Activated T-cell treated with anti-CD3 and anti-CD28 coated beads for 4 hours (primary cell): ENCODE measurements at regions not wholly inside any gene's neighbourhood (a gene's known extent, or its start where the extent isn't known, plus 50 kb on each side); places are given as distances from the start of the nearest gene placed in this dataset.
"Not testable (repeated sequence)": the region's sequence is repeated elsewhere in the genome, so short reads cannot be mapped to it uniquely, and the experiment has no call there.

Experiments
- DNase-seq: peaks from one replicate; pipeline ENCODE4 v3.0.0-alpha.2; 2020

DNA sequence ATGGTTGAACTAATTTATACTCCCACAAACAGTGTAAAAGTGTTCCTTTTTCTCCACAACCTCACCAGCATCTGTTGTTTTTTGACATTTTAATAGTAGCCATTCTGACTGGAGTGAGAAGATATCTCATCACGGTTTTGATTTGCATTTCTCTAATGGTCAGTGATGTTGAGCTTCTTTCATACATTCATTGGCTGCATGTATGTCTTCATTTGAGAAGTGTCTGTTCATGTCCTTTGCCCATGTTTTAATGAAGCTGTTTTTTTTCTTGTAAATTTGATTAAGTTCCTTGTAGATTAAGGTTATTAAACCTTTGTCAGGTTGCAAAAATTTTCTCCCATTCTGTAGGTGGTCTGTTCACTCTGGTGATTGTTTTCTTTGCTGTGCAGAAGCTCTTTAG is 281.1 kb downstream of the PTH2R start:
- not testable (repeated sequence) for DNase-seq

DNA sequence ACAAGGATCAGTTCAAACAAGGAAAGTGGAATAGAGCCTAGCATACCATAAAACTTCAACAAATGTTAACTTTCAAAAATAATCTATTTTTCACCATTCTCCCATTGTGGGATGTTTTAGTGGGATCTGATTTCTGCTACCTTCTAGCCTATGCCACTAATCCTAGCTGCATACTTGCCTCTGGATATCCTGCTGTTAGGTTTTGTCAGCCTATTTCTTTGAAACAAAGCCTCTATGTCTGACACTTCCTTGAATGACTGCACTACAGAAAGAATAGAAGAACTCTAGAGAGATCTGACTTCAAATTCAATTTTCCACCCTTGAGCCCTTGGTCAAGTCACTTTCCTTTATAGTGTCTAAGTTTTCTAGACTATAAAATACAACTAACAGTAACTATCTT is 291.5 kb downstream of the PTH2R start:
- DNase-seq: no peak

DNA sequence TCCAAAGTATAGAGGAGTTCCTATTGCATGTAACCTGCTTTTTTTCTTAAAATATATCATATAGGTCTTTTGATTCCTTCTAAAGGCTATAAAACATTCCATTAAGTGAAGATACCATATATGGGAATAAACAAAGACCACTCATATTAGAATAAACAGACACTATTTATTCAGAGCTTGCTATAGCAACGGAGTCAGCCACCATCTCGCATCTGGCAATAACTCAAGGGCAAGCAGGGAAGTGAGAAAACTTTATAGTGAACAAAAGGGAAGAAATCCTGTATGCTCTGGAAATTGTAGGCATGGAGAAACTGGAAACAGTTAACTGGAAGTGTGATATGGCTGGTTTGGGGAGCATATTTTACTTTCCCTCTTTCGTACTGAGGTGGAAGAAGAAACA is 301.9 kb downstream of the PTH2R start:
- DNase-seq: no peak

DNA sequence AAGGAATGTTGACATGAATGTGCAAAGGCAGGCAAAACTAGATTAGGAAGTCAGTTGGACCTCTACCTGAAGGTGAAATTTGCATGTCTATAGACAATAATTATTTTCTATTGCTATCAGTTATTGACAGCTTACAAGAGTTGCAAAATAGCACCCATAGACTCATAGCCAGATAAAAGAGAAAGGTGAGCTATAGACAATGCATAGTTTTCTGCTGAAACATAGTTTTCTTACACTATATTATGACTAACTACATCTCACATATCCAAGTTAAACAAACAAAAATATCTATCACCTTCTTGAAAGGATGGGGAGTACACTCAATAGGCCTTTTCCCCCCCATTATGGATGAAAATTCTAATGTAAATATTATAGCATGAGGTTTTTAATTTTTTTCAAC is 305.0 kb downstream of the PTH2R start:
- no peak for DNase-seq

DNA sequence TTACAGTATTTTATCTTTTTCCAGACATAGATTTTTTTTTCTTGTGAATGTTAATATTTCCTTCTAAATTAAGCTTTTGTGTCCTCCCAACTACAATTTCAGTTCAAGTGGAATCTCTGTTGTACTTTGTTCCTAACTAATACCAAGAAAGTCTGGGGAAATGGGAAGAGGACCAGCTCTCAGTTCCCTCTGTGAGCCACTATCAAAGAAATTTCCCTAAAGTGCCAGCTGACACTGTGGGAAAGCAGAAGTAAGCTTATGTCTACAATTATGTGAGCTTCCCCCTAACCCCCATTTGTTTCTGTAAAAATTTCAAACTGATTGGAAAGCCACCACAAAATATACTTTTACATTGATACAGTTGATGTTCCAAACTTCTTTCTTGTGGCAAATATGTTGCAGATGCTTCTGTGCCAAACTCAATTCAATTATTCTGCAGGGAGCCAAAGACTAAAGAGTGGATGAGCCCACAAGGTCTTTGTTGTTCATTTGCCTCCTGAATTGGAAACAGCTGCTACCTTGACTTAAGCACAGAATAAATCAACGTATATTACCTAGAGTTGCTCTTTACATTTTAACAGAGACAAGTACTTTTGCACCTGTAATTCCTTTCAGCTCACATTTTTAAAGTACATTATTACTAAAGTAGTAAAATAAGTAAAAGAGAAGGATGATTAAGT is 306.6 kb downstream of the PTH2R start:
- no peak for DNase-seq

DNA sequence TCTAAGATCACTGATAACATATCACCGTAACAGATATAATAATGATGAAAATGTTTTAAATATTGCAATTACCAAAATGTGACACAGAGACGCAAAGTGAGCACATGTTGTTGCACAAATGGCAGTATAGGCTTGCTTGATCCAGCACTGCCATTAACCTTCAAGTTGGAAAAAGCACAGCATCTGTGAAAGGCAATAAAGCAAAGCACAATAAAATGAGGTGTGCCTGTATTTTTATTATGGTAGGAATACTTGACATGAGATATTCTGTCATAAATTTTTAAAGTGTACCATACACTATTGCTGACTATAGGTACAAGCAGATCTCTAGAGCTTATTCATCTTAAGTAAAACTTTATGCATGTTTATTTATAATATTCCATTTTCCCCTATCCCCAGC is 312.2 kb downstream of the PTH2R start:
- no peak for DNase-seq

DNA sequence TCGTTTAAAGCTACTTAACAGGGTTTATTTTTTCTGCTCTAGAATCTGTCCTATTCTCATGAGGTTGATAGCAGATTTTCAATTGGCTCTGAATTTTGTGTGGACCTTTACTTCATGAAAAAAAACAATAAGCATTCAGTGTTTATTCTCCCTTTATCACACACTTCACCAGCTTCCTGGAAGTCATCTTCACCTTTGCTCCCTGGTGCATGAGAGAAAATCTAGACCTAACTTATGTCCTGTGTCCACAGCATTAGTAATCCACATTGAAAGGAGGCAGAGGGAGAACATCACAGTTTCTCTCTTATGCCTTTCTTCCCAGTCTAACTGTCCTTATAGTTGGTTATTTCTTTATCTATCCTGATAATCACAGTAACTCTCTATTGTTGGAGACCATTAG is 316.1 kb downstream of the PTH2R start:
- DNase-seq: no peak

DNA sequence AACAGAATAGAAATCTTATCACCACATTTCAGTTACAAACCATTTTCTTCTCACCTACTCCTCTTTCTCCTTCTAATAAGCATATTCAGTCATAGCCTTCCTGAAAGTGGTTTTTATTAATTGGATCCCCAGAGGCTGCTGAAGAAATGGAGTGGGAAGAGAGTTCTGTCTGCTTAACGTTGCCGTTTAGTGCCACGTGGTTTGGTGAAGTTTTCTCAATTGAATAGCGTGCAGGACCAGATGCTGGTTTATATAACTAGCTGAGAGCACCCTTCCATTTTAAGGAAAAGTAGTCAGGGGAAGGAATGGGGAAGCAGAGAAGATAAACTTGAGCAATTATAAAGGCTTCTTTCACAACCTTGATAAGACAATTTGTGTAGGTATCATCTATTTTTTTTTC is 318.7 kb downstream of the PTH2R start:
- DNase-seq: no peak

DNA sequence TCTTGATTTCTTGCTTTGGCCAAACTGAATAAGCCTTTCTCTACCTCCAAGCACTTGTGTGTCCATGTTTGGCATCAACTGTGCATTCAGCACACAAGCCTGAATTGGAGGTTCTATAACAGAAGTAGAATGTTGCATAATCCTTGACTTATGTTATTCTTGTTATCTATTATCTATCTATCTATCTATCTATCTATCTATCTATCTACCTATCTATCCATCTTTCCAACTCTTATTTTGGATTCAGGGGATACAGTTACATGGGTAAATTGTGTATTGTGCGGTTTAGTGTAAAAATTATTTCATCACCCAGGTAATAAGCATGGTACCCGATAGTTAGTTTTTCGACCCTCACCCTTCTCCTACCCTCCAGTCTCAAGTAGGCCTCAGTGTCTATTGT is 319.6 kb downstream of the PTH2R start:
- DNase-seq: no peak

DNA sequence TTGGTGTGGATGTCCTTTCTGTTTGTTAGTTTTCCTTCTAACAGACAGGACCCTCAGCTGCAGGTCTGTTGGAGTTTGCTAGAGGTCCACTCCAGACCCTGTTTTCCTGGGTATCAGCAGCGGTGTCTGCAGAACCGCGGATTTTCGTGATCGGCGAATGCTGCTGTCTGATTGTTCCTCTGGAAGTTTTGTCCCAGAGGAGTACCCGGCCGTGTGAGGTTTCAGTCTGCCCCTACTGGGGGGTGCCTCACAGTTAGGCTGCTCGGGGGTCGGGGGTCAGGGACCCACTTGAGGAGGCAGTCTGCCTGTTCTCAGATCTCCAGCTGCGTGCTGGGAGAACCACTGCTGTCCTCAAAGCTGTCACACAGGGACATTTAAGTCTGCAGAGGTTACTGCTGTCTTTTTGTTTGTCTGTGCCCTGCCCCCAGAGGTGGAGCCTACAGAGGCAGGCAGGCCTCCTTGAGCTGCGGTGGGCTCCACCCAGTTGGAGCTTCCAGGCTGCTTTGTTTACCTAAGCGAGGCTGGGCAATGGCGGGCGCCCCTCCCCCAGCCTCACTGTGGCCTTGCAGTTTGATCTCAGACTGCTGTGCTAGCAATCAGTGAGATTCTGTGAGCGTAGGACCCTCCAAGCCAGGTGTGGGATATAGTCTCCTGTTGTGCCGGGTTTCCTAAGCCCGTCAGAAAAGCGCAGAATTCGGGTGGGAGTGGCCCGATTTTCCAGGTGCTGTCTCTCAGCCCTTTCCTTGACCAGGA is 345.2 kb downstream of the PTH2R start:
- DNase-seq: not testable (repeated sequence)

DNA sequence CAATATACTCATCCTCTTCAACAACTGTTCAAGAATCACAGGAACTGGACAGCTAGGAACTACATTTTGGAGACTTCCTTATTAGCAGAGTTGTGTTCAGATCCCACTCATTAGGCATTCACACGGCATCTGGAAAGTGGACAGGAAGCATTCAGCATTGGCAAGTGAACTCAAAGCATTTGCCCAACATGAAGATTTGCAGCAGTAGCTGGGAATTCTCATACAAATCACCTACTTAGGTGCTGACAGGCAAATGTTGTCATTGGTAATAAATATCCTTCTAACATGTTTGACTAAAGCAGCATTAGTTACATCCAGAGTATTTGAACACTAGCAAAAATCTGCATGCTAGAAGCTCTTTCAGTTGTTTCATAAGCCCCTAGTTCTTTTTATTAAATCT is 350.8 kb downstream of the PTH2R start:
- DNase-seq: no peak

DNA sequence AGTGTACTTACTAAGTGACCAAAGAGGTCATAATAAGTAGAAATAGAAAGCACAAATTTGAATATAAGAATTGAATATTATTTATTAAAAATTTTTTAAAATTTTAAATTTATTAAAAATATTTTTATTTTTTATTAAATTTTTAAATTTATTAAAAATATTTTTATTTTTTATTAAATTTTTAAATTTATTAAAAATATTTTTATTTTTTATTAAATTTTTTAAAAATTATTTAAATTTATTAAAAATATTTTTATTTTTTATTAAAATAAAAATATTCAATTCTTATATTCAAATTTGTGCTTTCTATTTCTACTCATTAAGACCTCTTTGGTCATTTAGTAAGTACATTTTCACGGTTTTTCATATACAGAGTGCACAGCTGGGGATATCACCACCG is 366.5 kb downstream of the PTH2R start:
- not testable (repeated sequence) for DNase-seq

DNA sequence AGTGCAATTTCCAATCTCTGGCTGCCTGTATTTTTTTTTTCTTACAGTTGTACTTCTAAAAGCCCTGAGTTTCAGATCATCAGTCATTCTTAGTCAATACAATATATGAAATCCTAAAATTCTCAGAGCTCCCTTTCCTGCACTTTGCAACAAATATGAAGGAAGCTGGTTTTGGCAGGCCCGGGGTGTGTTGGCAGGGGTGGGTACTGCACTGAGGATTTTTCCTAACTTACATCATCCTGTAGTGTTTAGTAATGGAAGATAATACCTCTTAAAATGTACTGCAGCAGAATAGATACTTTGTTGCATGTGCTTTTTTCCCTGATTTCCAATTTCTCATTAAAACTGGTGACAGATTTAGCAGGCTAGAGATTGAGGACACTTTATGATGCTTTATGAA is 374.6 kb downstream of the PTH2R start:
- DNase-seq: no peak

DNA sequence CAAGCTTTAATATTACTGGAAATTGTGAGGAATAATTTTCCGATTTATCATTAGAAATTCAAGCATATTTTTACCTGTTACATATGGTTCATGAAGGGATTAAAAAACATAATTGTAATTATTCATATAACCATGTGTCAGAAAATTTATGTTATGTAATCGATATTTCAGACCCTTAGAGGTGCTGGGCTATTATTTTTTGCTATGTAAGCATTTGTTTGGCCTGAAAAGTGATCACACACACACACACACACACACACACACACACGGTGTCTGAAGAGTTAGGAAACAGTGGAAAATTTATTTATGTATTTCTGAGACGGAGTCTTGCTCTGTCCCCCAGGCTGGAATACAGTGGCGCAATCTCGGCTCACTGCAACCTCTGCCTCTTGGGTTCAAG is 375.5 kb downstream of the PTH2R start:
- DNase-seq: no peak

DNA sequence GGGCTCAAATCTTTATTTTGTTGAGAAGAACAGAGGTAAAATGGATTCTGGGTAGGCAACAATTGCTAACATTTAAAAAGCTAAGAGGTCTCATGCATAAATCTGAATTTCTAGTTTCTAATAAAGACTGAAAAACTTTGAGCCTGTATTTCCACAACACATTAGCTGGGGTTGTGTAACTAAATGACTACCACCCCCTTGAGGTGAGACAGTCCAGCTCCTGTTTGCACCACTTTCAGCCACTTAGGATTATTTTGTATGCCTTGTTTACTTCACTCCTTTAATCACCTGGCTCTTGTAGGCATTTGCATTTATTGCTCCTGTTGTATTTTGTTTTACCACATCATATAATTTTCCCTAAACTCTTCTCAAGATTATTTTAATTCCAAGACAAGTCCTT is 376.6 kb downstream of the PTH2R start:
- no peak for DNase-seq

DNA sequence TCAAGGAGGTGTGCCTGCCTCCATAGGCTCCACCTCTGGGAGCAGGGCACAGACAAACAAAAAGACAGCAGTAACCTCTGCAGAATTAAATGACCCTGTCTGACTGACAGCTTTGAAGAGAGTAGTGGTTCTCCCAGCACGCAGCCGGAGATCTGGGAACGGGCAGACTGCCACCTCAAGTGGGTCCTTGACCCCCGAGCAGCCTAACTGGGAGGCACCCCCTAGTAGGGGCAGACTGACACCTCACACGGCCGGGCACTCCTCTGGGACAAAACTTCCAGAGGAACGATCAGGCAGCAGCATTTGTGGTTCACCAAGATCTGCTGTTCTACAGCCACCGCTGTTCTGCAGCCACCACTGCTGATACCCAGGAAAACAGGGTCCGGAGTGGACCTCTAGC is 378.2 kb downstream of the PTH2R start:
- DNase-seq: not testable (repeated sequence)

DNA sequence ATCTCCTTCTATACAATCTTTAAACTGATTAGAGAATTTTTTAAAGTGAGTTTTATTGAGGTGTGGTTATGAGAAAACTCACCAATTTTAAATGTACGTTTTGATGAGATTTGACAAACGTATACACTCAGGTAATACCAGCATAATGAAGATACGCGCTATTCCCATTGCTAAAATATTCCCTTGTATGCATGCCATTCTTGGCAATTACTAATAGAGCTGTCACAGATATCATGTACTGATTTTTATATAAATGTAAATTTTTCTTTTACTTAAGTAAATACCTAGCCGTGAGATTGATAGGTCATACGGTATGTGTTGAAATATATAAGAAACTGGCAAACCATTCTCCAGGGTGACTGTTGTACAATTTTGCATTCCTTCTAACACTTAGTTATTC is 384.7 kb downstream of the PTH2R start:
- no peak for DNase-seq

DNA sequence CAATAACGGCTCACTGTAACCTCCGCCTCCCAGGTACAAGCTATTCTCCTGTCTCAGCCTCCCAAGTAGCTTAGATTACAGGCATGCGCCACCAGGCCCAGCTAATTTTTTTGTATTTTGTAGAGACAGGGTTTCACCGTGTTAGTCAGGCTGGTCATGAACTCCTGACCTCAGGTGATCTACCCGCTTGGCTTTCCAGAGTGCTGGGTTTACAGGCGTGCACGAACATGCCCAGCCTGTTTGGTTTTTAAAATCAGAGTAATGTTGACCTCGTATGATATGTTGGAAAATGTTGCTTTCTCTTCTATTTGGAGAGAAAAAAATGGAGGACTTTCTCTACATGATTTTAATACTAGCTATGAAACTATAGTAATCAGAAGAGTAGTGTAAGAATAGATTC is 386.2 kb downstream of the PTH2R start:
- no peak for DNase-seq

DNA sequence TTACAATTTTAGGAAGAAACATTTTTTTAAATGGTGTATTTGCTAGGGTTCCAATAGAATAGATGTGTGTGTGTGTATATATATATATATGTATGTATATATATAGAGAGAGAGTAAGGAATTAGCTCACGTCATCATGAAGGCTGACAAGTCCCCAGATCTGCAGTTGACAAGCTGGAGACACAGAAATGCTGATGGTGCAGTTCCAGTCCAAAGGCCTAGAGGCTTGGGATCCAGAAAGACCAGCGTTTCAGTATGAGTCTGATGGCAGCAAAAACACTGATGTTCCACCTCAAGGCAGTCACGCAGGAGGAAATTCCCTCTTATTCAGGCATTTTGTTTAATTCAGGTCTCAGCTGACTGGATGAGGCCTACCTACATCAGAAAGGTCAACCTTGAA is 386.8 kb downstream of the PTH2R start:
- no peak for DNase-seq

DNA sequence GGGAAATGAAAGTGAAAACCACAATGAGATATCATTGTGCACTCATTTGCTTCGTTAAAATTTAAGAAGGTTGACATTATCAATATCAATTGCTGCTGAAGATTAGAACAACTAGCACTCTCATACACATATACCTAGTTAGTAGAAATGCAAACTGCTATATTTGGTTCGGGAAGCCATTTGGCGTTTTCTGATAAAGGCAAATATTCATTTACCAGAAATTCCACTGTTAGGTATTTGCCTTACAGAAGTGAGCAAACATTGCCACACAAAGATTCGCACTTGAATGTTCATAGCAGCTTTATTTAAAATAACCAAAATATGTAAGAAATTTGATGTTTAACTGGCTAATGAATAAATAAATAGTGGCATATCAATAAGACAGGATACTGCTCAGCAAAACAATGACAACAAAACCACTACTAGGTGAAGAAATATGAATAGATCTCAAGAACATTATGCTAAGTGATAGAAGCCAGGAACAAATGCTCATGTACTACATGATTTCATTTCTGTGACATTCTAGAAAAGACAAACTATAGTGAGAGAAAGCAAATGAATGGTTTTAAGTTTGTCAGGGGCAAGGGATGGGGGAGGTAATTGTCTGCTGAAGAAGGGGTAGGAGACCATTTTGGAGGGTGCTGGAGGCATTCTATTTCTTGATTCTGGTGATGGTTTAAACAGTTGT is 387.8 kb downstream of the PTH2R start:
- no peak for DNase-seq

DNA sequence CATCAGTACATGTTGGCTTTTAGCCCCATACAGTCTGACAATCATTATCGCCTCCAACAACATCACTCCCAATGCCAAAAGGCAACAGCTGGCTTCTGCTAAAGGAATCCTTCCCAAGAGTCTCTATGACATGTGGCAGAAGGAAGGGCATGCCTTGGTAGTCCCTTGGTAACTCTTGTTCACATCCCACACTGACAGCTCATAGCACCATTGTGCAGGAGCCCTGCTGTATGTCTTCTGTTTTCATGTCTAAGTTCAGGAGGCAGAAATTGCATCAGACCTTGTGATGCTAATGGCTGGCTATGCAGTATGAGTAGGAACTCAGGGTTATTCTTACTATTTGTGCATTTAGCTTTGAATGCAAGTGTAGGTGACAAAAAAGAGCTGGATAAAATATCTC is 392.1 kb downstream of the PTH2R start:
- DNase-seq: no peak

DNA sequence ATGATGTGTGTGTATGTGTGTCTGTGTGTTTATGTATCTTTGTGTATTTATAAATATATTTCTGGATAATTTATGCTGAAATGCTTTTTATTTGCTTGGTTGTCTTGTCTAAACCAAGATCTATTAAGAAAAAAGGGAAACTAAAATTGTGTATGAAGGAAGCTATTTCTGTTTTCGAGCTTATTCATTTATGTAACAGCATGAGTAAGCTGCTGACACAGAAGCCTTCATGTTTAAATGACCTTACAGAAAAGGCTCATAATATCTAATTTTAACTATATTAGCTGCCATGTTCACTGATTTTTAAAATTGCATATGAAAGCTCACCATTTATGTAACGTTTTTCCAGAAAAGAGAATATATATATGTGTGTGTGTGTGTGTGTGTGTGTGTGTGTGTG is 392.8 kb downstream of the PTH2R start:
- DNase-seq: no peak

DNA sequence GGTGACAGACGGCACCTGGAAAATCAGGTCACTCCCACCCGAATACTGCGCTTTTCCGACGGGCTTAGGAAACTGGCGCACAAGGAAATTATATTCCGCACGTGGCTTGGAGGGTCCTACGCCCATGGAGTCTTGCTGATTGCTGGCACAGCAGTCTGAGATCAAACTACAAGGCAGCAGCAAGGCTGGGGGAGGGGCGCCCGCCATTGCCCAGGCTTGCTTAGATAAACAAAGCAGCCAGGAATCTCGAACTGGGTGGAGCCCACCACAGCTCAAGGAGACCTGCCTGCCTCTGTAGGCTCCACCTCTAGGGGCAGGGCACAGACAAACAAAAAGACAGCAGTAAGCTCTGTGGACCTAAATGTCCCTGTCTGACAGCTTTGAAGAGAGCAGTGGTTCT is 394.3 kb downstream of the PTH2R start:
- not testable (repeated sequence) for DNase-seq

DNA sequence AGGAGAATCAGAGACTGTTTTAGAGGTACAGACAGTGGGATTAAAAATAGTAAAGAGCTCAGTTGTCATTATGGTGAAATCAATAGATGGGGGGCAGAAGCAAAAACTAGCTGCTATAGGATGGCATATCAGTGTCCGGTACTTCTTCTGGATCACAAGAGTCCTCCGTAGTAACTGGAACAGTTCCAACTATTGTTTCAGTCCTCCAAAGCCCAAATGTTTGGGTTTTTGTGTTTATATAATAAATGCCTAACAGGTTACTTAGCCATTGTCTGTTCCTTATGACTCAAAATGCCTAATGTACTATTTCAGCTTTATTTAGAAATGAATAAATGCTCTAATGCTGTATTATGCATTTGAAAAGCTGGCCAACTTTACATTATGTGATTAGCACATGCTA is 401.2 kb downstream of the PTH2R start:
- DNase-seq: no peak
